GM23248 (cell line): ENCODE measurements at regions not wholly inside any gene's neighbourhood (a gene's known extent, or its start where the extent isn't known, plus 50 kb on each side); places are given as distances from the start of the nearest gene placed in this dataset.

Source experiments
- EZH2 ChIP-seq: fragments of 200-600 bp; sonication (generic); IDR thresholded peaks from 2 replicates; pipeline ENCODE4 v1.6.1; 2018; ENCODE audit warnings: antibody characterized with exemption, mild to moderate bottlenecking; ENCODE audit not compliant: insufficient read depth, poor library complexity, severe bottlenecking
- EZH2phosphoT487 ChIP-seq: fragments of 200-600 bp; sonication (generic); IDR thresholded peaks from 2 replicates; pipeline ENCODE4 v1.6.1; 2018; ENCODE audit warnings: antibody characterized with exemption, moderate library complexity, mild to moderate bottlenecking, low read depth; ENCODE audit not compliant: insufficient read depth

- TF ChIP-seq EZH2phosphoT487 (no peak), EZH2 (no peak)
Observed at GRCh38 chr9:108668191-108668937, 187.4 kb downstream of the ACTL7B start.
